Esophagus muscularis mucosa (tissue), 4 donors: ENCODE measurements at regions not wholly inside any gene's neighbourhood (a gene's known extent, or its start where the extent isn't known, plus 50 kb on each side); places are given as distances from the start of the nearest gene placed in this dataset.

ENCODE experiments used
- CTCF ChIP-seq, 3 experiments: fragments of 200-600 bp in 2 of 3; fragments of 450-650 bp in 1 of 3; sonication (generic) in 2 of 3; IDR thresholded peaks; one replicate each; pipeline ENCODE4 v1.5.1; 2017 to 2019; ENCODE audit warnings: antibody characterized with exemption in 3 of 3, mild to moderate bottlenecking in 2 of 3, moderate library complexity in 1 of 3
- EP300 ChIP-seq: sonication (generic); formaldehyde crosslinking; IDR thresholded peaks from one replicate; pipeline ENCODE4 v1.6.1; 2017; ENCODE audit warnings: antibody characterized with exemption
- POLR2A ChIP-seq: fragments of 450-650 bp; IDR thresholded peaks from one replicate; pipeline ENCODE4 v1.6.1; 2017; ENCODE audit warnings: antibody characterized with exemption, moderate library complexity, mild to moderate bottlenecking, low read depth
- POLR2AphosphoS5 ChIP-seq, 2 donors: sonication (generic); formaldehyde crosslinking; IDR thresholded peaks; one replicate each; pipeline ENCODE4 v1.6.1; 2017; ENCODE audit warnings: antibody characterized with exemption in 2 of 2

GRCh38 chr9:91062281-91062680 is 260.7 kb downstream of the SYK start:
- TF ChIP-seq CTCF (IDR thresholded peaks at IDR 0.05) (no peak), POLR2AphosphoS5 (IDR thresholded peaks at IDR 0.05) (no peak), POLR2A (no peak), EP300 (no peak)
